HEK293T (cell line): ENCODE measurements at regions not wholly inside any gene's neighbourhood (a gene's known extent, or its start where the extent isn't known, plus 50 kb on each side); places are given as distances from the start of the nearest gene placed in this dataset.

Source experiments
- ARNT ChIP-seq: fragments of 450-650 bp; IDR thresholded peaks from 2 replicates; pipeline ENCODE4 v1.6.1; 2017; ENCODE audit warnings: mild to moderate bottlenecking
- BHLHE40 ChIP-seq: fragments of 450-650 bp; IDR thresholded peaks from 2 replicates; pipeline ENCODE4 v1.6.1; 2016; ENCODE audit warnings: mild to moderate bottlenecking, moderate library complexity, borderline replicate concordance
- FOXA1 ChIP-seq: fragments of 450-650 bp; IDR thresholded peaks from 2 replicates; pipeline ENCODE4 v1.6.1; 2016; ENCODE audit warnings: mild to moderate bottlenecking
- LEF1 ChIP-seq: fragments of 450-650 bp; IDR thresholded peaks from 2 replicates; pipeline ENCODE4 v1.6.1; 2017; ENCODE audit warnings: mild to moderate bottlenecking, borderline replicate concordance
- NFRKB ChIP-seq: fragments of 450-650 bp; IDR thresholded peaks from 2 replicates; pipeline ENCODE4 v1.6.1; 2016; ENCODE audit warnings: mild to moderate bottlenecking, moderate library complexity
- SUZ12 ChIP-seq: fragments of 450-650 bp; IDR thresholded peaks from 2 replicates; pipeline ENCODE4 v1.6.1; 2016; ENCODE audit warnings: mild to moderate bottlenecking
- TF ChIP-seq, protein P1 (sequence below): fragments of 450-650 bp; IDR thresholded peaks from 2 replicates; pipeline ENCODE4 v1.6.1; 2016

DNA sequence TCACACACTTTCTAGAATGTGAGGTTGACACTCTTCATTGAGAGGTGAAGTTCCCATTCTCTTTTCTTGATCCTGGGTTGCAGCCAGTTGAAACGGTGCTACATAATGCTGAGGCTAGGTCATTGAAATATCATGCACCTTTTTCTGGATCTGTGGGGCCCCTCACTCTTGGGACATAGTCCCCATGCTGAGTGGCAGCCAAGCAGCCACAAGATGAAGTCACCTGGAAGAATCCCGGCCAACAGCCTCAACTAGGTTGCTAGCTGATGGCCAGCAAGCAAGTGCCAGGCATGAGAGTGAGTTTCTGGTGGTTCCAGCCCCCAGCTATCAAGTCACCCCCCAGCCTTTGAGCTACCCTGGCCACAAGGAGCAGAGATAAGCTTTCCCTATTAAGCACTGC lies 148.5 kb upstream of the TSHZ3 start:
- TF ChIP-seq, protein P1, sequence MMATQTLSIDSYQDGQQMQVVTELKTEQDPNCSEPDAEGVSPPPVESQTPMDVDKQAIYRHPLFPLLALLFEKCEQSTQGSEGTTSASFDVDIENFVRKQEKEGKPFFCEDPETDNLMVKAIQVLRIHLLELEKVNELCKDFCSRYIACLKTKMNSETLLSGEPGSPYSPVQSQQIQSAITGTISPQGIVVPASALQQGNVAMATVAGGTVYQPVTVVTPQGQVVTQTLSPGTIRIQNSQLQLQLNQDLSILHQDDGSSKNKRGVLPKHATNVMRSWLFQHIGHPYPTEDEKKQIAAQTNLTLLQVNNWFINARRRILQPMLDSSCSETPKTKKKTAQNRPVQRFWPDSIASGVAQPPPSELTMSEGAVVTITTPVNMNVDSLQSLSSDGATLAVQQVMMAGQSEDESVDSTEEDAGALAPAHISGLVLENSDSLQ = no peak
- TF ChIP-seq BHLHE40 = no peak
- TF ChIP-seq LEF1 = no peak
- no peak for TF ChIP-seq NFRKB
- TF ChIP-seq SUZ12 = no peak
- TF ChIP-seq ARNT = no peak
- TF ChIP-seq FOXA1 = no peak
